MM.1S (cell line): ENCODE measurements at regions not wholly inside any gene's neighbourhood (a gene's known extent, or its start where the extent isn't known, plus 50 kb on each side); places are given as distances from the start of the nearest gene placed in this dataset.

ENCODE experiments used
- DNase-seq: peaks from one replicate; pipeline ENCODE4 v3.0.0-alpha.2; 2015
- H2AFZ ChIP-seq: fragments of 300-600 bp; sonication (generic); 2 replicates; pipeline ENCODE4 v1.6.0; 2016; ENCODE audit warnings: antibody characterized with exemption, low read length
- H3F3A ChIP-seq: fragments of 300-600 bp; sonication (generic); 2 replicates; pipeline ENCODE4 v1.6.1; 2016; ENCODE audit warnings: mild to moderate bottlenecking, antibody characterized with exemption, low read length, moderate library complexity, mixed read lengths; ENCODE audit not compliant: insufficient read depth
- H3K27ac ChIP-seq: fragments of 300-600 bp; sonication (generic); 2 replicates; pipeline ENCODE4 v1.5.1; 2016; ENCODE audit warnings: mild to moderate bottlenecking, low read length
- H3K27me3 ChIP-seq: fragments of 300-600 bp; sonication (generic); replicated peaks from 2 replicates; pipeline ENCODE4 v1.6.0; 2016; ENCODE audit warnings: low read length; ENCODE audit not compliant: insufficient read depth
- H3K36me3 ChIP-seq: fragments of 300-600 bp; sonication (generic); replicated peaks from 2 replicates; pipeline ENCODE4 v1.6.1; 2016; ENCODE audit warnings: mild to moderate bottlenecking, low read length, mixed read lengths; ENCODE audit not compliant: insufficient read depth
- H3K4me1 ChIP-seq: fragments of 300-600 bp; sonication (generic); 2 replicates; pipeline ENCODE4 v1.6.1; 2016; ENCODE audit warnings: low read length, mixed read lengths
- H3K4me2 ChIP-seq: fragments of 300-600 bp; sonication (generic); 2 replicates; pipeline ENCODE4 v1.6.0; 2016; ENCODE audit warnings: low read depth, low read length
- H3K4me3 ChIP-seq: fragments of 300-600 bp; sonication (generic); 2 replicates; pipeline ENCODE4 v1.5.1; 2016; ENCODE audit warnings: low read length, mixed read lengths
- H3K79me2 ChIP-seq: fragments of 300-600 bp; sonication (generic); 2 replicates; pipeline ENCODE4 v1.6.1; 2016; ENCODE audit warnings: mixed run types, low read length, mixed read lengths
- H3K9ac ChIP-seq: fragments of 300-600 bp; sonication (generic); 2 replicates; pipeline ENCODE4 v1.6.1; 2016; ENCODE audit warnings: low read length, mixed read lengths
- H3K9me2 ChIP-seq: fragments of 300-600 bp; sonication (generic); replicated peaks from 2 replicates; pipeline ENCODE4 v1.6.1; 2016; ENCODE audit warnings: mild to moderate bottlenecking, low read length, mixed read lengths; ENCODE audit not compliant: insufficient read depth
- H3K9me3 ChIP-seq: fragments of 300-600 bp; sonication (generic); replicated peaks from 2 replicates; pipeline ENCODE4 v1.6.1; 2016; ENCODE audit warnings: mild to moderate bottlenecking, low read length, mixed read lengths; ENCODE audit not compliant: insufficient read depth
- H4K20me1 ChIP-seq: fragments of 300-600 bp; sonication (generic); 2 replicates; pipeline ENCODE4 v1.6.1; 2016; ENCODE audit warnings: mild to moderate bottlenecking, low read length, moderate library complexity, mixed read lengths; ENCODE audit not compliant: insufficient read depth
- CTCF ChIP-seq: fragments of 300-600 bp; sonication (generic); IDR thresholded peaks from 2 replicates; pipeline ENCODE4 v1.5.1; 2016; ENCODE audit warnings: antibody characterized with exemption, low read length, mixed read lengths
- EZH2 ChIP-seq: fragments of 300-600 bp; sonication (generic); optimal IDR thresholded peaks from 2 replicates; pipeline ENCODE3; 2017; ENCODE audit warnings: low read depth, mild to moderate bottlenecking, antibody characterized with exemption, low read length, mixed read lengths
- EZH2phosphoT487 ChIP-seq: fragments of 300-600 bp; sonication (generic); IDR thresholded peaks from 2 replicates; pipeline ENCODE4 v1.6.1; 2018; ENCODE audit warnings: antibody characterized with exemption, low read length

- no peak overlapping the region for H3K27ac ChIP-seq
- no peak overlapping the region for H3K9ac ChIP-seq
- no peak overlapping the region for H3K4me3 ChIP-seq
- no peaks in the 10 kb centered on the region for H3K9me2 ChIP-seq
- TF ChIP-seq EZH2: no peak
- no peak for TF ChIP-seq CTCF
- no peak for TF ChIP-seq EZH2phosphoT487
- no peaks in the 10 kb centered on the region for H3K4me1 ChIP-seq
- H3K4me2 ChIP-seq: no peak overlapping the region
- no peaks in the 10 kb centered on the region for H3F3A ChIP-seq
- no peaks in the 10 kb centered on the region for H4K20me1 ChIP-seq
- no peaks in the 10 kb centered on the region for H3K9me3 ChIP-seq
- H3K79me2 ChIP-seq: no peaks in the 10 kb centered on the region
- H3K27me3 ChIP-seq: no peaks in the 10 kb centered on the region
- DNase-seq: no peak
- no peaks in the 10 kb centered on the region for H3K36me3 ChIP-seq
- H2AFZ ChIP-seq: no peak overlapping the region
Observed at GRCh38 chr16:80489173-80489572, 51.6 kb upstream of the DYNLRB2 start.

GRCh38 chr16:80488167-80488566 lies 52.6 kb upstream of the DYNLRB2 start:
- Histone ChIP-seq H3K9ac (no peak overlapping the region), H2AFZ (no peak overlapping the region), H4K20me1 (no peaks in the 10 kb centered on the region), H3K4me1 (no peaks in the 10 kb centered on the region), H3F3A (no peaks in the 10 kb centered on the region), H3K4me3 (no peak overlapping the region), H3K36me3 (no peaks in the 10 kb centered on the region), H3K4me2 (no peak overlapping the region), H3K27me3 (no peaks in the 10 kb centered on the region), H3K79me2 (no peaks in the 10 kb centered on the region), H3K27ac (no peak overlapping the region), H3K9me2 (no peaks in the 10 kb centered on the region), H3K9me3 (no peaks in the 10 kb centered on the region)
- no peak for DNase-seq
- TF ChIP-seq EZH2 (no peak), EZH2phosphoT487 (no peak), CTCF (no peak)

- no peaks in the 10 kb centered on the region for H3K79me2 ChIP-seq
- peak; percentile 89 for DNase-seq
- H3K4me3 ChIP-seq: no peak overlapping the region
- H3F3A ChIP-seq: peaks cover 7% of the 10 kb centered on the region; the same call in 1 of the 2 replicates
- no peaks in the 10 kb centered on the region for H3K27me3 ChIP-seq
- peaks cover 20% of the 10 kb centered on the region for H3K4me1 ChIP-seq
- H3K27ac ChIP-seq: peak overlapping the region; percentile 63; the same call in 1 of the 2 replicates
- no peaks in the 10 kb centered on the region for H4K20me1 ChIP-seq
- no peaks in the 10 kb centered on the region for H3K9me3 ChIP-seq
- no peaks in the 10 kb centered on the region for H3K9me2 ChIP-seq
- H3K4me2 ChIP-seq: peak overlapping the region; percentile 55
- no peak overlapping the region for H2AFZ ChIP-seq
- TF ChIP-seq CTCF (no peak), EZH2phosphoT487 (no peak), EZH2 (no peak)
- H3K9ac ChIP-seq: no peak overlapping the region
- no peaks in the 10 kb centered on the region for H3K36me3 ChIP-seq
Observed at GRCh38 chr16:80480664-80481063, 60.1 kb upstream of the DYNLRB2 start.
